Mesenchymal stem cell (in vitro differentiated cells and primary cell): ENCODE measurements at regions not wholly inside any gene's neighbourhood (a gene's known extent, or its start where the extent isn't known, plus 50 kb on each side); places are given as distances from the start of the nearest gene placed in this dataset.

Experiments used
- DNase-seq: peaks from one replicate; pipeline ENCODE4 v3.0.0-alpha.2; 2013
- H2AFZ ChIP-seq: one replicate; pipeline ENCODE4 v1.6.1; 2013; ENCODE audit warnings: low read depth, mild to moderate bottlenecking, control low read depth, inconsistent platforms, low read length, moderate library complexity
- H2AK5ac ChIP-seq: 2 replicates; pipeline ENCODE4 v1.6.1; 2013; ENCODE audit warnings: low read length, moderate library complexity, mild to moderate bottlenecking, inconsistent platforms; ENCODE audit not compliant: severe bottlenecking
- H2BK120ac ChIP-seq: one replicate; pipeline ENCODE4 v1.6.1; 2013; ENCODE audit warnings: low read depth, mild to moderate bottlenecking, inconsistent platforms, low read length, moderate library complexity
- H2BK12ac ChIP-seq, 2 experiments: one replicate each; pipeline ENCODE4 v1.6.1; 2013; ENCODE audit warnings: inconsistent platforms in 2 of 2, low read length in 2 of 2, mild to moderate bottlenecking in 2 of 2, moderate library complexity in 2 of 2, control low read depth in 1 of 2
- H2BK15ac ChIP-seq: one replicate; pipeline ENCODE4 v1.6.1; 2013; ENCODE audit warnings: mild to moderate bottlenecking, low read depth, inconsistent platforms; ENCODE audit not compliant: poor library complexity, severe bottlenecking
- H2BK5ac ChIP-seq: 2 replicates; pipeline ENCODE4 v1.6.1; 2013; ENCODE audit warnings: low read depth, mild to moderate bottlenecking, low read length, control low read depth, inconsistent platforms; ENCODE audit not compliant: poor library complexity, severe bottlenecking
- H3K14ac ChIP-seq, 2 experiments: one replicate each; pipeline ENCODE4 v1.6.1; 2013; ENCODE audit warnings: inconsistent platforms in 2 of 2, low read length in 2 of 2, control low read depth in 1 of 2, mild to moderate bottlenecking in 1 of 2, moderate library complexity in 1 of 2
- H3K18ac ChIP-seq, 2 experiments: one replicate each; pipeline ENCODE4 v1.6.1; 2013; ENCODE audit warnings: inconsistent platforms in 2 of 2, low read length in 2 of 2, control low read depth in 1 of 2, low read depth in 1 of 2, mild to moderate bottlenecking in 1 of 2
- H3K23ac ChIP-seq, 2 experiments: one replicate each; pipeline ENCODE4 v1.6.1; 2013; ENCODE audit warnings: inconsistent platforms in 2 of 2, low read length in 2 of 2, mild to moderate bottlenecking in 2 of 2, moderate library complexity in 2 of 2, control low read depth in 1 of 2
- H3K27ac ChIP-seq: 2 replicates; pipeline ENCODE4 v1.5.1; 2013; ENCODE audit warnings: mild to moderate bottlenecking, moderate library complexity, low read length, control low read depth, inconsistent platforms; ENCODE audit not compliant: poor library complexity, severe bottlenecking
- H3K27me3 ChIP-seq, 2 experiments: 2 replicates each; pipeline versions ENCODE4 v1.6.1 to v1.7.0; 2013; ENCODE audit warnings: low read length in 2 of 2, mild to moderate bottlenecking in 2 of 2, moderate library complexity in 2 of 2, control low read depth in 1 of 2, inconsistent platforms in 1 of 2; ENCODE audit not compliant: control insufficient read depth in 1 of 2, insufficient read depth in 1 of 2
- H3K36me3 ChIP-seq, 2 experiments: 2 replicates each; pipeline versions ENCODE4 v1.6.1 to v1.7.0; 2013; ENCODE audit warnings: low read length in 2 of 2, control low read depth in 1 of 2, inconsistent platforms in 1 of 2, low read depth in 1 of 2, mild to moderate bottlenecking in 1 of 2; ENCODE audit not compliant: insufficient read depth in 2 of 2, control insufficient read depth in 1 of 2
- H3K4ac ChIP-seq, 2 experiments: one replicate each; pipeline ENCODE4 v1.6.1; 2013; ENCODE audit warnings: inconsistent platforms in 2 of 2, low read length in 2 of 2, mild to moderate bottlenecking in 2 of 2, moderate library complexity in 2 of 2, control low read depth in 1 of 2, low read depth in 1 of 2
- H3K4me1 ChIP-seq: 2 replicates; pipeline ENCODE4 v1.6.1; 2013; ENCODE audit warnings: low read depth, low read length, control low read depth; ENCODE audit not compliant: control insufficient read depth, insufficient read depth
- H3K4me2 ChIP-seq: 2 replicates; pipeline ENCODE4 v1.6.1; 2013; ENCODE audit warnings: low read length, mild to moderate bottlenecking, inconsistent platforms; ENCODE audit not compliant: poor library complexity, severe bottlenecking
- H3K4me3 ChIP-seq, 2 experiments: 2 replicates each; pipeline versions ENCODE4 v1.5.1 to v1.7.0; 2013; ENCODE audit warnings: low read length in 2 of 2, mild to moderate bottlenecking in 2 of 2, control low read depth in 1 of 2, low read depth in 1 of 2; ENCODE audit not compliant: insufficient read depth in 1 of 2
- H3K79me1 ChIP-seq: replicated peaks from 2 replicates; pipeline ENCODE4 v1.6.1; 2013; ENCODE audit warnings: mild to moderate bottlenecking, control low read depth, low read length, inconsistent platforms; ENCODE audit not compliant: poor library complexity, severe bottlenecking
- H3K9ac ChIP-seq: 2 replicates; pipeline ENCODE4 v1.7.0; 2013; ENCODE audit warnings: mild to moderate bottlenecking, low read length, moderate library complexity
- H3K9me3 ChIP-seq: 2 replicates; pipeline ENCODE4 v1.7.0; 2013; ENCODE audit warnings: mild to moderate bottlenecking, low read length; ENCODE audit not compliant: control insufficient read depth
- H4K8ac ChIP-seq: one replicate; pipeline ENCODE4 v1.6.1; 2013; ENCODE audit warnings: inconsistent platforms, mild to moderate bottlenecking, low read length, moderate library complexity
- H4K91ac ChIP-seq: one replicate; pipeline ENCODE4 v1.6.1; 2013; ENCODE audit warnings: mild to moderate bottlenecking, low read length, inconsistent platforms
- WGBS: methylation state at CpG from one replicate; pipeline ENCODE4 v1.1.7; 2013; ENCODE audit warnings: mixed read lengths; 5-methylcytosine and 5-hydroxymethylcytosine counted together

GRCh38 chr4:59608466-59608865 lies 1591.7 kb upstream of the ADGRL3 start:
- Histone ChIP-seq H3K14ac (no peak overlapping the region), H2BK15ac (no peak overlapping the region), H4K91ac (no peak overlapping the region), H2BK5ac (no peak overlapping the region), H3K4me3 (no peak overlapping the region), H3K4ac (no peak overlapping the region), H3K27me3 (no peaks in the 10 kb centered on the region), H4K8ac (no peak overlapping the region), H3K9me3 (no peaks in the 10 kb centered on the region), H2BK12ac (no peak overlapping the region), H3K18ac (no peak overlapping the region), H3K4me1 (peaks cover 3% of the 10 kb centered on the region), H3K36me3 (no peaks in the 10 kb centered on the region), H2AFZ (no peak overlapping the region), H2AK5ac (no peak overlapping the region), H3K79me1 (no peaks in the 10 kb centered on the region), H3K4me2 (no peak overlapping the region), H3K27ac (no peak overlapping the region), H2BK120ac (no peak overlapping the region), H3K9ac (no peak overlapping the region), H3K23ac (no peak overlapping the region)
- DNase-seq, result no peak
- WGBS, result no CpG with 5 or more reads among the region's 1 CpG

GRCh38 chr4:59612235-59612634 lies 1587.9 kb upstream of the ADGRL3 start:
- H3K79me1 ChIP-seq, result no peaks in the 10 kb centered on the region
- WGBS, result 27% methylated on average over 1 of the region's 1 CpG
- H4K8ac ChIP-seq, result no peak overlapping the region
- no peak overlapping the region for H4K91ac ChIP-seq
- H2BK5ac ChIP-seq, result no peak overlapping the region
- no peak overlapping the region for H2BK120ac ChIP-seq
- H3K14ac ChIP-seq, result no peak overlapping the region
- no peak overlapping the region for H2BK12ac ChIP-seq
- H3K27ac ChIP-seq, result no peak overlapping the region
- peak; percentile 89 for DNase-seq
- no peak overlapping the region for H2AK5ac ChIP-seq
- H3K4me2 ChIP-seq, result no peak overlapping the region
- H2BK15ac ChIP-seq, result no peak overlapping the region
- no peak overlapping the region for H3K4ac ChIP-seq
- no peaks in the 10 kb centered on the region for H3K27me3 ChIP-seq
- no peak overlapping the region for H3K23ac ChIP-seq
- H3K9me3 ChIP-seq, result no peaks in the 10 kb centered on the region
- H2AFZ ChIP-seq, result no peak overlapping the region
- H3K18ac ChIP-seq, result no peak overlapping the region
- H3K9ac ChIP-seq, result no peak overlapping the region
- no peaks in the 10 kb centered on the region for H3K36me3 ChIP-seq
- peaks cover 3% of the 10 kb centered on the region for H3K4me1 ChIP-seq
- H3K4me3 ChIP-seq, result no peak overlapping the region

GRCh38 chr4:59615316-59615715 lies 1584.8 kb upstream of the ADGRL3 start:
- no peak for DNase-seq
- no peak overlapping the region for H3K18ac ChIP-seq
- H3K23ac ChIP-seq, result no peak overlapping the region
- no peak overlapping the region for H2AFZ ChIP-seq
- no peak overlapping the region for H2BK12ac ChIP-seq
- H4K8ac ChIP-seq, result no peak overlapping the region
- no peaks in the 10 kb centered on the region for H3K9me3 ChIP-seq
- H3K4ac ChIP-seq, result no peak overlapping the region
- H3K4me3 ChIP-seq, result no peak overlapping the region
- H3K36me3 ChIP-seq, result no peaks in the 10 kb centered on the region
- no peak overlapping the region for H2BK5ac ChIP-seq
- no peak overlapping the region for H3K27ac ChIP-seq
- no peak overlapping the region for H2BK15ac ChIP-seq
- H3K14ac ChIP-seq, result no peak overlapping the region
- H2AK5ac ChIP-seq, result no peak overlapping the region
- no peaks in the 10 kb centered on the region for H3K79me1 ChIP-seq
- no peaks in the 10 kb centered on the region for H3K27me3 ChIP-seq
- H3K9ac ChIP-seq, result no peak overlapping the region
- H4K91ac ChIP-seq, result no peak overlapping the region
- no peak overlapping the region for H3K4me2 ChIP-seq
- H3K4me1 ChIP-seq, result no peaks in the 10 kb centered on the region
- H2BK120ac ChIP-seq, result no peak overlapping the region

DNA sequence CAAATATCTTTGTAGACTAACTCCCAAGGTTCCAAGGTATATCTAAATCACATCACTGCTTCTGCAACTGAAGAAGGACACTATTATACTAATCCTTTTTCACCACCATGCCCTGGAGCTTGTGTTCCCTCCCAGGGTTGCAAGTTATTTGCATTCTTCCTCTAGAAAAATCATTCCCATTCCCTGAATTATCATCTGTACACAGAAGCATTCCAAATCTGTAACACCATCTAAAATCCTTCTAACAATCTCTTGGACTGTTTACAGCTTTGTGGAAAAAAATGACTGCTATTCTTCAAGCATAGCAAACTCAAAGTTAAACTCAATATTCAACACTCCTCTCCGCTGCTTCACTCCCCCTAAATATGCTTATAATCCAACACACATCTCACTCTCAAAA lies 1570.8 kb upstream of the ADGRL3 start:
- no peaks in the 10 kb centered on the region for H3K4me1 ChIP-seq
- no peak for DNase-seq
- H3K23ac ChIP-seq, result no peak overlapping the region
- H2AFZ ChIP-seq, result no peak overlapping the region
- no peak overlapping the region for H3K18ac ChIP-seq
- H3K4me2 ChIP-seq, result no peak overlapping the region
- no peak overlapping the region for H2BK12ac ChIP-seq
- no peaks in the 10 kb centered on the region for H3K79me1 ChIP-seq
- H3K27me3 ChIP-seq, result no peaks in the 10 kb centered on the region
- no peak overlapping the region for H3K27ac ChIP-seq
- H3K4me3 ChIP-seq, result no peak overlapping the region
- no peak overlapping the region for H4K8ac ChIP-seq
- no peak overlapping the region for H2BK5ac ChIP-seq
- no peak overlapping the region for H2AK5ac ChIP-seq
- H3K14ac ChIP-seq, result no peak overlapping the region
- no peak overlapping the region for H2BK15ac ChIP-seq
- H3K4ac ChIP-seq, result no peak overlapping the region
- H2BK120ac ChIP-seq, result no peak overlapping the region
- 96% methylated on average over 1 of the region's 1 CpG for WGBS
- peaks cover 12% of the 10 kb centered on the region for H3K9me3 ChIP-seq
- no peak overlapping the region for H4K91ac ChIP-seq
- no peak overlapping the region for H3K9ac ChIP-seq
- no peaks in the 10 kb centered on the region for H3K36me3 ChIP-seq
